ENCODE measurements at regions not wholly inside any gene's neighbourhood (a gene's known extent, or its start where the extent isn't known, plus 50 kb on each side); places are given as distances from the start of the nearest gene placed in this dataset.

GRCh38 chr9:31236344-31236743, 1148.1 kb upstream of the ACO1 start:
- no peak for DNase-seq
- intact Hi-C loops (cut with DNase I), result loop anchor here in 1 of 10 donors (10.0 kb wide), 1 partner anchor 48 kb away; no protein-coding TSS in a partner anchor
- ATAC-seq, result no peak
- Histone ChIP-seq H3K4me3 (no peak overlapping the region), H3K4me1 (peaks cover 0 to 2% (median 0%) of the 10 kb centered on the region in 12 donors), H3K36me3 (no peaks in the 10 kb centered on the region), H3K9me3 (peaks cover 0 to 2% (median 0%) of the 10 kb centered on the region in 12 donors), H3K27me3 (no peaks in the 10 kb centered on the region), H3K27ac (no peak overlapping the region)
- WGBS, 4 donors, result 23 to 47% (median 34%) methylated on average over 2 of the region's 2 CpGs
- TF ChIP-seq CTCF (IDR thresholded peaks at IDR 0.05) (no peak), POLR2A (IDR thresholded peaks at IDR 0.05) (no peak)

GRCh38 chr9:31243386-31243785, 1141.1 kb upstream of the ACO1 start:
- intact Hi-C loops (cut with DNase I), result loop anchor here in 2 of 10 donors (2.0 to 10.0 kb wide), 2 partner anchors 31 to 61 kb away; no protein-coding TSS in a partner anchor
- no peak for ATAC-seq
- no peak overlapping the region for H3K4me3 ChIP-seq
- no peak overlapping the region for H3K27ac ChIP-seq
- no peaks in the 10 kb centered on the region for H3K9me3 ChIP-seq
- no peaks in the 10 kb centered on the region for H3K36me3 ChIP-seq
- 53 to 70% (median 57%) methylated on average over 1 of the region's 1 CpG for WGBS, 4 donors
- no peaks in the 10 kb centered on the region for H3K4me1 ChIP-seq
- no peaks in the 10 kb centered on the region for H3K27me3 ChIP-seq
- no peak for DNase-seq
- no peak for TF ChIP-seq CTCF (IDR thresholded peaks at IDR 0.05)
- TF ChIP-seq POLR2A (IDR thresholded peaks at IDR 0.05), result no peak

GRCh38 chr9:31248156-31248555, 1136.3 kb upstream of the ACO1 start:
- intact Hi-C loops (cut with DNase I), result loop anchor here in 1 of 10 donors (10.0 kb wide), 1 partner anchor 57 kb away; no protein-coding TSS in a partner anchor
- Histone ChIP-seq H3K4me3 (no peak overlapping the region), H3K9me3 (no peaks in the 10 kb centered on the region)

GRCh38 chr9:31251386-31251785, 1133.1 kb upstream of the ACO1 start:
- Histone ChIP-seq H3K27ac (no peak overlapping the region), H3K4me3 (no peak overlapping the region), H3K27me3 (no peaks in the 10 kb centered on the region), H3K36me3 (no peaks in the 10 kb centered on the region), H3K4me1 (no peaks in the 10 kb centered on the region), H3K9me3 (peaks cover 0 to 9% (median 0%) of the 10 kb centered on the region in 12 donors)
- TF ChIP-seq CTCF (IDR thresholded peaks at IDR 0.05), result no peak
- TF ChIP-seq POLR2A (IDR thresholded peaks at IDR 0.05), result no peak
- DNase-seq (no peak), ATAC-seq (no peak)
- intact Hi-C loops (cut with DNase I), result loop anchor here in 3 of 10 donors (2.0 to 10.0 kb wide), 3 partner anchors 19 to 1073 kb away; no protein-coding TSS in a partner anchor
- WGBS, 4 donors, result 88 to 94% (median 92%) methylated on average over 2 of the region's 2 CpGs

More at GRCh38 chr9:31248156-31248555, 1136.3 kb upstream of the ACO1 start:
- WGBS, 4 donors, result 64 to 76% (median 67%) methylated on average over 1 of the region's 1 CpG
- TF ChIP-seq CTCF (IDR thresholded peaks at IDR 0.05) (no peak), POLR2A (IDR thresholded peaks at IDR 0.05) (no peak)
- Histone ChIP-seq H3K36me3 (no peaks in the 10 kb centered on the region), H3K27me3 (no peaks in the 10 kb centered on the region), H3K4me1 (no peaks in the 10 kb centered on the region), H3K27ac (no peak overlapping the region)
- DNase-seq, result no peak
- ATAC-seq, result no peak
